ENCODE measurements at regions not wholly inside any gene's neighbourhood (a gene's known extent, or its start where the extent isn't known, plus 50 kb on each side); places are given as distances from the start of the nearest gene placed in this dataset.

DNA sequence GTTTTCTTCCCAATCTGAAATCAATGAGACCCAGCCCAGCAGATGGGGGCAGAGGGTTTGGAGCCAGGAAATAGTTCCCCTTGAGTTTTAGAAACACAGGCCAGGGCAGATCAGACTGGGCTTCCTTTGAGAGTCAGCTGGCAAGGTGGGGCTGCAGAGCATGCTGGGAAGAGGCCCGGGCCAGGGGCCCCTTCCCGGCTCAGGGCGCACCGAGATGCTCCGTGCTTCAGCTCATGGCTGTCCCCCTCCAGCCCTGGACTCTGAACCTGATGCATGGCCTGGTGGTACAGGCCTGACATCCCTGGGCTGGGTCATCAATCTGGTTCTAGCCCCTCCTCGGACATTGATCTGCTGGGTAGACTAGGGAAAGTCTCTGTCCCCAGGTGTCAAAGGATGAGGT is 65.1 kb upstream of the RUNX3 start:
- H3K4me1 ChIP-seq (ENCODE audit: insufficient read depth, low read length): no peaks in the 10 kb centered on the region
- H3K4me2 ChIP-seq (ENCODE audit: insufficient read depth, insufficient read length, low read length): no peak overlapping the region
- H3K36me3 Mint-ChIP-seq (ENCODE audit: insufficient read depth in 1 of 3, low read depth in 3 of 3): no peaks in the 10 kb centered on the region
- TF ChIP-seq CTCF (conservative IDR thresholded peaks at IDR 0.05): no peak
- no peak overlapping the region for H3K4ac ChIP-seq (ENCODE audit: low read depth, low read length)
- no peak for DNase-seq
- H2BK12ac ChIP-seq (ENCODE audit: insufficient read length, low read depth, low read length): no peak overlapping the region
- no peak overlapping the region for H3K56ac ChIP-seq (ENCODE audit: insufficient read length, low read depth, low read length)
- H3T11ph ChIP-seq (ENCODE audit: low read length): no peak overlapping the region
- H3K27ac Mint-ChIP-seq: no peak overlapping the region
- no peak overlapping the region for H2BK120ac ChIP-seq (ENCODE audit: low read depth, low read length, poor library complexity, severe bottlenecking)
- no peak overlapping the region for H4K8ac ChIP-seq (replicated peaks; ENCODE audit: insufficient read length, low read depth, low read length)
- H2BK15ac ChIP-seq (ENCODE audit: low read depth, low read length): no peak overlapping the region
- H3K9me3 ChIP-seq (ENCODE audit: control insufficient read depth, low read depth, low read length): no peaks in the 10 kb centered on the region
- H3K9ac ChIP-seq (ENCODE audit: extremely low read depth, insufficient read length, low read length): no peak overlapping the region
- H3K14ac ChIP-seq (ENCODE audit: insufficient read depth, low read length): no peak overlapping the region
- no peak overlapping the region for H2AK5ac ChIP-seq (ENCODE audit: insufficient read length, low read length)
- H3K23ac ChIP-seq (ENCODE audit: insufficient read length, low read depth, low read length): no peak overlapping the region
- no peak overlapping the region for H2AFZ ChIP-seq (ENCODE audit: low read length)
- no peaks in the 10 kb centered on the region for H3K27me3 ChIP-seq (ENCODE audit: insufficient read depth, low read length)
- H3K27me3 Mint-ChIP-seq (ENCODE audit: low read depth): no peaks in the 10 kb centered on the region; the same call in none of the 2 replicates
- H2BK20ac ChIP-seq (ENCODE audit: low read depth, low read length, poor library complexity, severe bottlenecking): no peak overlapping the region
- H3K9me3 Mint-ChIP-seq: no peaks in the 10 kb centered on the region
- no peaks in the 10 kb centered on the region for H3K79me2 ChIP-seq (ENCODE audit: insufficient read depth, low read length)
- no peaks in the 10 kb centered on the region for H4K20me1 ChIP-seq (ENCODE audit: control insufficient read depth, insufficient read depth, insufficient read length)
- H3K27ac ChIP-seq (ENCODE audit: insufficient read length, low read depth, low read length): no peak overlapping the region
- no peak overlapping the region for H4K91ac ChIP-seq (ENCODE audit: insufficient read length, low read depth, low read length)
- no CpG with 5 or more reads among the region's 6 CpGs for WGBS (ENCODE audit: extremely low coverage, insufficient read length, low lambda C conversion rate)
- H4K5ac ChIP-seq (ENCODE audit: insufficient read length, low read depth, low read length): no peak overlapping the region
- peaks cover 15 to 31% of the 10 kb centered on the region in 2 experiments for H3K4me1 Mint-ChIP-seq
- H3K79me1 ChIP-seq (ENCODE audit: insufficient read depth, low read depth, low read length, poor library complexity, severe bottlenecking): no peaks in the 10 kb centered on the region
- H3K23me2 ChIP-seq (ENCODE audit: insufficient read length, low read depth, low read length, poor library complexity, severe bottlenecking): no peaks in the 10 kb centered on the region
- H3K18ac ChIP-seq (ENCODE audit: insufficient read length, low read depth, low read length): no peak overlapping the region
- H3K4me3 Mint-ChIP-seq: no peak overlapping the region
- H2BK5ac ChIP-seq (ENCODE audit: insufficient read length, low read length): no peak overlapping the region

Data from H9 (cell line).